Activated naive CD4-positive, alpha-beta T cell treated with anti-CD3 and anti-CD28 coated beads, Interleukin-2, amount 50 U/mL, for 24 hours (primary cell): ENCODE measurements at regions not wholly inside any gene's neighbourhood (a gene's known extent, or its start where the extent isn't known, plus 50 kb on each side); places are given as distances from the start of the nearest gene placed in this dataset.

Experiments
- H3K27ac Mint-ChIP-seq: one replicate; pipeline ENCODE4 v1.8.0; 2021; ENCODE audit warnings: mild to moderate bottlenecking, mixed read lengths
- H3K27me3 Mint-ChIP-seq: one replicate; pipeline ENCODE4 v1.8.0; 2021; ENCODE audit warnings: mixed read lengths
- H3K36me3 Mint-ChIP-seq: one replicate; pipeline ENCODE4 v1.8.0; 2021; ENCODE audit warnings: mixed read lengths
- H3K4me1 Mint-ChIP-seq: one replicate; pipeline ENCODE4 v1.8.0; 2021; ENCODE audit warnings: mixed read lengths
- H3K4me3 Mint-ChIP-seq: one replicate; pipeline ENCODE4 v1.8.0; 2021; ENCODE audit warnings: mild to moderate bottlenecking, mixed read lengths
- H3K9me3 Mint-ChIP-seq: one replicate; pipeline ENCODE4 v1.8.0; 2021; ENCODE audit warnings: mixed read lengths

DNA sequence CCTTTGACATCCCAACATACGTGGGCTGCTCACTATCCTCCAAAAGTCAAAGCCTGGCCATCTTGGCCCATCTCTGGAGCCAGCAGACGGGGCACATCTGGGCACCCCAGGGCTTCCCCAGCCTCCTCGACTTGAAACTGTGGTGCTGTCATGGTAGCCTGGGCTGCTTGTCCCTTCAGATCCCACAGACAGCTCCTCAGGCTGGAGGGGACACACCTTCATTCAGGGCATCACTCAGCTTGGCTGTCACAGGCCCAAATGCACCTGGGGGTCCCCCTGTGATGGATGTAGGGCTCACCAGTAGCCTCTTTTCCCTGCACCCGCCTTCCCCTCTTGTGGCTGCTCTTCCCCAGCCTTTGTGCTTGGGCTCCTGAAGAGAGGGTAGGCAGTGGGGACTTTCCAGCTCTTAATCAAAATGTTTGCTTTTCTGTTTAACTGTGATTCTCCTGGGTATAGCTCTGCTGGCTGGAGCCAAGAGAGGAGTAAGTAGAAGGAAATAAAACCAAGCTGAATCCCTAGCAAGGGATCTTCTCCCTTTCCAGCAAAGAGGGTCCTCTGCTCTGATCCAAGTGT is 92.3 kb downstream of the GYPC start:
- no peaks in the 10 kb centered on the region for H3K36me3 Mint-ChIP-seq
- no peaks in the 10 kb centered on the region for H3K9me3 Mint-ChIP-seq
- no peak overlapping the region for H3K4me3 Mint-ChIP-seq
- H3K27ac Mint-ChIP-seq, result no peak overlapping the region
- H3K4me1 Mint-ChIP-seq, result peaks cover 16% of the 10 kb centered on the region
- H3K27me3 Mint-ChIP-seq, result no peaks in the 10 kb centered on the region

DNA sequence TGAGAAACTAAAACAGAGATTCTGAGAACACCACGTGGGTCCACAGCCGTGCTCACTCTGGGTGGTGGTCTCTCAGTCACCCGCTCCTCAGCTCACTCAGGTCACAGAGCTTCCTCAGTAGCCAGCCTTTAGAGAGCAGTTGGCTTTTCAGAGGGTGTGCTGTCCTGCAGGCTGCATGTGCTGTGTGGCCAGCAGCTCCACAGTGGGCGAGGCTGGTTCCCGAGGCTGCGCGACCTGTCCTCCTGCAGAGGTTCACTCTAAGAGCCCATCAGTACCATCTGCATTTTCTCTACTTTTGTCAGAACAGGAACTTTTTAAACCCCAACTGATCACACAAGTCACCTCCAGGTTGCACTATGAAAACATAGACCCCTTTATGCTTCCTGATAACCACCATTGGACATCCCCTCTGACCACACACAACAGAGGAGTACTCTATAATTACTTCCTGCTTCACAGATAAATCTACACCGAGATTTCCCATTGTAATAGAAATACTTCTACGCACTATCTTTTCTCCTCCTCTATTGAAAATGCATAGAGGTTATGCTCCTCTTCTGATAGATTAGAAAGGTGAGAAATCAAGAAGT is 93.1 kb downstream of the GYPC start:
- Mint-ChIP-seq H3K9me3 (no peaks in the 10 kb centered on the region), H3K27ac (no peak overlapping the region), H3K27me3 (no peaks in the 10 kb centered on the region), H3K4me3 (no peak overlapping the region), H3K36me3 (no peaks in the 10 kb centered on the region), H3K4me1 (peaks cover 17% of the 10 kb centered on the region)

DNA sequence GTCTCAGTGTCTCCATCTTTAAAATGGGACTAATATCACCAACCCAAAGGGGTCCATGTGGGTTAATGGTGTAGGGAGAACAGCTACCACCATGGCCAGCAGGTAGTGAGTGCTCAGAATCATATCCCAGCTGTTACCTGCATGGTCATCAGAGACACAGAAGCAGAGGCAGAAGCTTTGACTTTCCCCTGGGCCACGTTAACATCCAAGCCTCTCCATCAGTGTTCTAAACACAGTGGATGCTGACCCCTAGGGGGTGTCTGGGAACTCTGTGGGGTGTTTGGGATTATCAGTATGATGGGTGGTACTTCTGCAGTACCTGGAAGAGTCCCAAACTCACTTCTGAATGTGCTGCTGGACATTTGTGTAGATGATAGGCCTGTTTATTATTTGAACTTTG is 93.6 kb downstream of the GYPC start:
- Mint-ChIP-seq H3K36me3 (no peaks in the 10 kb centered on the region), H3K27me3 (no peaks in the 10 kb centered on the region), H3K27ac (no peak overlapping the region), H3K4me3 (no peak overlapping the region), H3K9me3 (no peaks in the 10 kb centered on the region), H3K4me1 (peaks cover 22% of the 10 kb centered on the region)

DNA sequence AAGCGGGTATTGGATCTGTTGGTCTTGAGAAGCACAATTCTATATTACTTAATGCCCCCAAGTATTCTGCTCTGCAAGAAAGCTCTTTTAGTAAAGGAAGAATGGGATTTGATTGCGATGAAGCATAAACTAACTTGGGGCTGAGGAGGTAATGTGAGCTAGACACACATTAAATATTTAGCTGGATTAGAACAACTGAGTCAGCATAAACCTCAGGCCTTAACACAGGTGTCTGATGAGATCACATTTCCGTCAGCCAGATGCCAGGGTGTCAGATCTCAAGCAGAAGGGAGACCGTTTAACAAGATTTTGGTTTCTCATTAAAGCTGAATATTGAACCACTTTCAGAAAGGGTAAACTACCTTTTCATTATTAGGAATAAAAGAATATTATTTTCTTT is 94.5 kb downstream of the GYPC start:
- no peak overlapping the region for H3K27ac Mint-ChIP-seq
- H3K4me1 Mint-ChIP-seq, result peaks cover 32% of the 10 kb centered on the region
- no peaks in the 10 kb centered on the region for H3K36me3 Mint-ChIP-seq
- no peaks in the 10 kb centered on the region for H3K9me3 Mint-ChIP-seq
- no peaks in the 10 kb centered on the region for H3K27me3 Mint-ChIP-seq
- H3K4me3 Mint-ChIP-seq, result no peak overlapping the region

DNA sequence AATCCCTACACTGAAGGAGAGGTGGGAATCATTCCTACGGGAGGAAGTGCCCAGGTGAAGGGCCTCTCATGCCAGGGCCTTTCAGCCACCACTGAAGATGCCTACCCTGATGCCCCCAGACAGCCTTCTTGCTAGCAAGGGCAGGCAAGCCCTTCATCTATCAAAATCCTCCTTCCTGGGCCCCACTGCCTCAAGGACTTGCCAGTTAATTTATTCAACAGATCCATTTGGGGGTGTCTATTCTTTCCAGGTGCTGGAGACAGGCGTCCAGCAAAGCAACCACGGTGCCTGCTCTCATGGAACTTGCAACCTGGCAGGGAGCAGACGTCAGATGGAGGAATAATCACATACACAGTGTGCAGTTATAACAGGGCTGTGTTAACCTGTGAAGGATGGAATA is 95.5 kb downstream of the GYPC start:
- H3K36me3 Mint-ChIP-seq, result no peaks in the 10 kb centered on the region
- no peaks in the 10 kb centered on the region for H3K27me3 Mint-ChIP-seq
- H3K4me3 Mint-ChIP-seq, result no peak overlapping the region
- H3K9me3 Mint-ChIP-seq, result no peaks in the 10 kb centered on the region
- no peak overlapping the region for H3K27ac Mint-ChIP-seq
- H3K4me1 Mint-ChIP-seq, result peaks cover 37% of the 10 kb centered on the region

DNA sequence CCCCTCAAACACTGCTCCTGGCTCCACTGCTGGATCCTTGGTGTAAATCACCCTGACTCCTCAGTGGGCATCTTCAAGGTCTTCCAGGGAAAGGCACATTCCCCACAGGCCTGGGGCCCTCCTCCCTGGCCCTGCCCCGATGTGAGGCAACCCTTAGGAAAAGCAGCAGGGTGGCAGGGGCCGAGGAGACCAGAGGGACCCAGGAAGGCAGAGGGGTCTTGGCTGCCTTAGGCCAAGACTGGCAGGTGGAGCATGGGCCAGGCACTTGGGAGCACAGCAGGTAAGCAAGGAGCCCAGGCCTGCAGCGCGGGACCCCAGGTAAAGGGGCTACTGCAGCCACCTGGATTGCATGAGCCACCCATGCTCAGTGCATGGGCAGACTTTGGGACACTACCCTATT is 96.9 kb downstream of the GYPC start:
- H3K27ac Mint-ChIP-seq, result no peak overlapping the region
- peaks cover 42% of the 10 kb centered on the region for H3K4me1 Mint-ChIP-seq
- no peaks in the 10 kb centered on the region for H3K36me3 Mint-ChIP-seq
- H3K9me3 Mint-ChIP-seq, result no peaks in the 10 kb centered on the region
- no peak overlapping the region for H3K4me3 Mint-ChIP-seq
- no peaks in the 10 kb centered on the region for H3K27me3 Mint-ChIP-seq

DNA sequence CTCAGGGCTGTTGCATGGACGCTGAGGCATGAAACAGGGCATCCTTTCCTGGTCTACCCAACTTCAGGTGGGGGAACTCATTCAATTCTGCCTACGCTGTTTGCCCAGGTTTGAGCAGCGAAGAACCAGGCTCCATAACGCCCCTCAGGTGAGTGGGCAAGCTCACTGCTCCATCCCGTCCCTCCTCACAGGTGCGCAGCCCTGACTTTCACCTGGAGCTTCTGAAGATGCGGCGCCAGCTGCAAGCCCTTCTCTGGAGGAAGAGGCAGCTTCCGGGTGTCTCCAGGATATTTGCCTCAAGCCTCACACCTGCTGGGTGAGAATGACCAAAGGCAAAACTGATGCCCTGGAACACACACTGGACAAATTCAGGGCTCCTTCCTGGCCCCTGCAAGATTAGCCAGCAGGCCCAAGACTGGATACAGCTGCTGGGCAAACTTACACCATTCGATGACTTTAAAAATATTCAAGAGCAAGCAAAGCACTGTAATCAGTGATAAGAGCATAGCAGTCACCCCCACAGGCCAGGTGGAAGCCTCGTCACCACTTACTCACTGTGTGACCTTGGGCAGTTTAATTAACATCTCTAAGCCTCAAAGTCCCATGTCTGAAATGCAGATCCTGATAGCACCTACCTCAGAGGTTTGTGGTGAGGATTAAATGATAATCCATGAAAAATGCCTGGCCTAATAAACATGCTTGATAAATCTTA is 97.7 kb downstream of the GYPC start:
- Mint-ChIP-seq H3K27me3 (no peaks in the 10 kb centered on the region), H3K36me3 (no peaks in the 10 kb centered on the region), H3K4me3 (no peak overlapping the region), H3K27ac (no peak overlapping the region), H3K4me1 (peaks cover 45% of the 10 kb centered on the region), H3K9me3 (no peaks in the 10 kb centered on the region)

DNA sequence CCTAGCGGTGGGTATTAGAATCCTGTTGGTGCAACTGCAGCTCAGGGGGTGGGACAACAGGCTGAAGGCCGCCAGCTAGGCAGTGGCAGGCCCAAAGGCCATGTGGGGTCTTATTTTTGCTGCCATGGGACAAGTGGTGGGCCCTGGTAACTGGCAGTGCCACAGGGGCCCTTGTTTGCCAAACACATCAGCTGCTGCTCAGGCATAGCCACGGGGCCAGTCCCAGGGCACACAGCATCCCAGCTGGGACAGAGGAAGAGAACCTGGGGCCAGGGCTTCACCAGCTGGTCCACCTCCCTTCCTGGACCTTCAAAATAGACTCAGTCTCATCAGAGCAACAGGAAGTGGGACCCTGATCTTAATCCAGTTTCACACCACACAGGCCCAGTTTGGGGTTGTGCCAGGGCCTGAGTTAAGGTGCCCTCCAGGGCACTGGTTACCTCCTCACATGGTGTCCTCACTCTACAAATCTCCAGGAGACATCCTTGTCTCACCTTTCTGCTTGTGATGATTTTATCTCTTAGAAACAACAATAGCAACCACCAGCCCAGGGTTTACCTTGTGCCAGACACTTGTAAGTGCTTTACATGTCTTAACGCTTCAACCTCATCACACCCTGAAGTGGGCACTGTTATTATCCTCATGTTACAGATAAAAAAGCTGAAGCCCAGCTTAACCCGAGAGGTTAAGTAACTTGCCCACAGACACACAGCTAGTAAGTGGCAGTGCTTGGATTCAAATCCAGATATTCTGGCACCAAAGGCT is 98.5 kb downstream of the GYPC start:
- Mint-ChIP-seq H3K36me3 (no peaks in the 10 kb centered on the region), H3K4me1 (peaks cover 44% of the 10 kb centered on the region), H3K27ac (no peak overlapping the region), H3K27me3 (no peaks in the 10 kb centered on the region), H3K9me3 (no peaks in the 10 kb centered on the region), H3K4me3 (no peak overlapping the region)

DNA sequence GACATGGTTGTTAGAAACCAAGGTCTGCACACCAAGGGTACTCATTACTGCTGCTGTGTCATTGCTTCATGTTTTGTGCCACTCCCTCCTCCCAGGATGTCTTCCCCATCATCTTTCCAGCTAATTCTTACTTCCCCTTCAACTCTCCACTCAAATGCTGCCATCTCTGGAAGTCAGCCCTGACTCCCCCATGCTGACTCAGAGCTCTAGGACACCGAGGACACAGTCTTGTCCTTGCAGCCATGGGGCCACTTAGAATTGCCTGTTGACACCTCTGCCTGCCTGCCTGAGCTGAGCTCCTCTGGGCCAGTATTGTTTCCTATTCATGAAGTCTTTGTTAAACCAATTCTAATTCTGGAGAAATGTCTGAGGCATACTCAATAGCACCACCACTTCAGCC is 100.2 kb downstream of the GYPC start:
- no peaks in the 10 kb centered on the region for H3K9me3 Mint-ChIP-seq
- no peak overlapping the region for H3K4me3 Mint-ChIP-seq
- peaks cover 50% of the 10 kb centered on the region for H3K4me1 Mint-ChIP-seq
- no peak overlapping the region for H3K27ac Mint-ChIP-seq
- no peaks in the 10 kb centered on the region for H3K27me3 Mint-ChIP-seq
- H3K36me3 Mint-ChIP-seq, result no peaks in the 10 kb centered on the region

DNA sequence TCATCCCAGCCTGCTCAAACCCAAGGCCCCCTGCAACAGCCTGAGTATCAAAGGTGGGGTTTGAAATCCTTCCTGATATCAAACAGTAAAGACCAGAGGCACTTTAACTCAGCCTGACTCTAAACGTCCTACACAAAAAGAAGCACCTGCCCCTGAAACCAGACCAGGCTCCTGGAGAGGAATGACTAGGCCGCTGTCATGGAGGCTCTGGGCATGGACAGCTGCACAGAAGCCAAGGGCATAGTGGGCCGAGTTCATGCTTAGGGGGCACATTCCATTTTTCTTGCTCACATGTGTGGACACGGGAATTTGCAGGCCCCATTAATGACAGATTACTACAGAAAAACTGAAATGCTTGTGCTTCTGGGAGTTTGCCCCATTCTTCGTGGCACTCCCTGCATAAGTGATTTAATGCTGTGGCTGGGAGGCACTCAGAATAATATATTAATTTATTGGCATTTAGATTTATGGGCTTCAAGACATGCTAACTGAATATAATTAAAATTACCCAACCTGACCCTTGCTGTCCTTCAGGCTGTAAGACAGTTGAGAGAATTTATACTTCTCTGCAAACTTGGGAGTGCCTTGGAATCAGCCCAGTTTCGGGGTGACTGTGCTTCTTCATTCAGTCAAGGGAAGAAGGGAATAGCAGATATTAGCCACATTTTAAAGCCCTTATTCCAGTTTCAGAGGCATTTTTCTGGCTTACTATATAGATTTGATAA is 105.5 kb downstream of the GYPC start:
- Mint-ChIP-seq H3K4me3 (peak overlapping the region; percentile 64), H3K4me1 (peaks cover 78% of the 10 kb centered on the region), H3K27ac (peak overlapping the region; percentile 33)

DNA sequence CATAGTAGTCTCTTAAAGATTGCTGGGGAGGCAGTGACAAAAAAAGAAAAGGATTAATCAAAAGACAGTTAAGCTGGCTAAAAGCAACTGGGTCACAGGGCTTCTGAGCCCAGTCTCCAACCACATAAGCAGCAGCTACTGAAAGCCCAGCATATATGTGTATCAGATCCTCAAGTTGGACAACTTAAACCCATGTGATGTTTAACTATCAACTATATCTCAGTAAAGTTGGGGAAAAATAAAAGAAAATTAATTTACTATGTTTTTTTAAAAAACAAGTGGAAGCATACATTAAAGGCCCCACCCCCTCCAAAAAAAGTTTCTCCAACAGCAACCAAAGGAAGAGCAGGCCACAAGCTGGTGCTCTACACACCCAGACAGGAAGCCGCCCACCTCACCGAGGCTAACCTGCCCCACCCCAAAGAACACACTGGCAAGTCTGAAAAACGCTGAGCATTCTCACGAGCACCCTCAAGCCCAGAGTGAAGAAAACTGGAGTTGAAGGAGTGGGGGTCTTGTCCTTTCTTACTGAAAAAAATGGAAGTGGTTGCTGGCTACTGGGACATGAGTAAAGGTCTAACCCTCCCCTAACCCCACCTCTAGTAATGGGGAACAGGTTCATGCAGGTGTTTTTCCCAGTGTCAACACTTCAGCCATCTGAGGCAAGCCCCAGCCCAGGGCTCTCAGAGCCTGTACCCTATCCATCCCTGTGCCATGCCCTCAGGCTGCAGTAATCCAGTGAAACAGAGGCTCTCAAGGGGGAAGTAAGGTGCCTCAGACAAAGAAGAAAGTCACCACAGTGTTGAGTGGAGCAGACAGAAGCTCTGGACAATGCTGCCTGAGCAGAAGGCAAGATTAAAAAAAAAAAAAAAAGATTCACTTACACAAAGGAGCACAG is 106.3 kb downstream of the GYPC start:
- peak overlapping the region; percentile 64 for H3K27ac Mint-ChIP-seq
- H3K4me3 Mint-ChIP-seq, result peak overlapping the region; percentile 64
- H3K36me3 Mint-ChIP-seq, result no peaks in the 10 kb centered on the region
- peaks cover 86% of the 10 kb centered on the region for H3K4me1 Mint-ChIP-seq
- H3K27me3 Mint-ChIP-seq, result no peaks in the 10 kb centered on the region
- H3K9me3 Mint-ChIP-seq, result no peaks in the 10 kb centered on the region

More for the DNA sequence above, 105.5 kb downstream of the GYPC start:
- Mint-ChIP-seq H3K36me3 (no peaks in the 10 kb centered on the region), H3K9me3 (no peaks in the 10 kb centered on the region), H3K27me3 (no peaks in the 10 kb centered on the region)

DNA sequence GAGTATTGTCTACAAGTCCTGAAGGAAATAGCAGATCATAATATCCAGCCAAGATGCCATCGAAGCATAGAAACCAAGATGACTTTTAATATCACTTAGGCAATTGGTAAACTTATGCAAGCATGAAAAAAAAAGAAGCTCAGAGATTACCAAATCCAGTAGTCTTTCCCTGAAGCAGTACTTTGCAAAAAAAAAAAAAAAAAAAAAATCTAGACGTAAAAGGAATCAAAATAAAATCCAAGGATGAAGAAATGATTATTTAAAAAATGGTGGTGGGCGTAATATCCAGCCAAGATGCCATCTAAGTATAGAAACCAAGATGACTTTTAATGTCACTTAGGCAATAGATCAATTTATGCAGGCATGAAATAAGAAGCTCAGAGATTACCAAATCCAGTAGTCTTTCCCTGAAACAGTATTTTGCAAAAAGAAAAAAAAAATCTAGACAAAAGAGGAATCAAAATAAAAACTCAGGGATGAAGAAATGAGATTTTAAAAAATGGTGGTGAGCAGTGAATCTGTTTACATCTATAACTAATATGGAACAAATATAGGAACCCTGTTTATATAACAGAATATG is 108.8 kb downstream of the GYPC start:
- H3K4me1 Mint-ChIP-seq, result peaks cover 89% of the 10 kb centered on the region

DNA sequence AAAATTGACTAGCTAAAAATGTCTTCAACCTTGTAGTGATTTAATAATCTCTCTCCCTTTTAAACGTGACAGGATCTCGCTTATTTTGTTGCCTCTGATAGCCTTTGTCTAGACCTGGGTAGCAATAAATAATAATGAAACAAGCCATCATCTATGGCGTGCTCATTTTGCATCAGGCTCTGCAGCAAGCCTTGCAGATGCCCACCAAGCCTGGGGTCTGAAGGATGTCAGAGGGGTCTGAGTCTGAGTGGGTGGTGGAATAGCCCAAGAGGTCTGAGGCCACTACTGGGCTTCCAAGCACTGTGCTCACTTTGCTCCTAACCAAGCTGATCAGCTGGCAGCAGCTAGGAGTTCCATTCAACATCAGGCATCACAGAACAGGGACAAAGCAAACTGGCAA is 109.4 kb downstream of the GYPC start:
- Mint-ChIP-seq H3K4me3 (no peak overlapping the region), H3K36me3 (no peaks in the 10 kb centered on the region), H3K27me3 (no peaks in the 10 kb centered on the region), H3K9me3 (no peaks in the 10 kb centered on the region), H3K4me1 (peaks cover 93% of the 10 kb centered on the region), H3K27ac (no peak overlapping the region)

More for the DNA sequence above, 108.8 kb downstream of the GYPC start:
- Mint-ChIP-seq H3K9me3 (no peaks in the 10 kb centered on the region), H3K4me3 (no peak overlapping the region), H3K27me3 (no peaks in the 10 kb centered on the region), H3K36me3 (no peaks in the 10 kb centered on the region), H3K27ac (no peak overlapping the region)

DNA sequence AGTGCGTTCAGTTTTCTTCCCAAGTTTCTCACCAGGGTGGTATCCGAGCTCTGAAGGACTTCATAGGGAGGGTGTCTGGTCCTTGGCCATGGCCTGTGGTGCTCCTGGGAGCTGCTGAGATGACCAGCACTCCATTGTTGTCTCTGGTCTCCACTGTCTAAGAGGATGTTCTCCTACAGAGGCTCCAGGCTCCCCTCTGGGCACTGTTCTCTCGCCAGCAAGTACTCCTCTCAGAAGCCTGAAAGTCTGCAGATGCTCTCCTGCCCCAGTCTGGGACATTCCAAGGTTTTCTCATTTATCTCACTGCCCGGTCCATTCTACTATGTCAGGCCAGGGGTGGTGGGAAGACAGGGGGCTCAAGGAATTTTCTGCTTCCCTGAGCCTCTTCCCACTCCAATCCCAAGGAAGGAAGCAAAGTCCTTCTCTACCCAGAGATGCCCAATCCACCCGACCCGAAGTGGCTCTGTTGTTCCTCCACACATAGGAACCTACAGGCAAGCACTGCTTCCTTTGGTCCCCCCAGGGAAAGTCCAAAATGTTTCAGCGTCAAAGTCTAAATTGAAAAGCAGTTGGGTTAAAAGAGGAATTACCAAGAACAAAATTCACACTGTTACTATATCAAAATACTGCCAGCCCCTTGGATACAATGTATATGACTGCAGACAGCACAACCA is 110.5 kb downstream of the GYPC start:
- Mint-ChIP-seq H3K27ac (no peak overlapping the region), H3K4me3 (peak overlapping the region; percentile 6), H3K27me3 (no peaks in the 10 kb centered on the region), H3K36me3 (no peaks in the 10 kb centered on the region), H3K4me1 (peaks cover 82% of the 10 kb centered on the region), H3K9me3 (no peaks in the 10 kb centered on the region)
